ENCODE measurements at regions not wholly inside any gene's neighbourhood (a gene's known extent, or its start where the extent isn't known, plus 50 kb on each side); places are given as distances from the start of the nearest gene placed in this dataset.

DNA sequence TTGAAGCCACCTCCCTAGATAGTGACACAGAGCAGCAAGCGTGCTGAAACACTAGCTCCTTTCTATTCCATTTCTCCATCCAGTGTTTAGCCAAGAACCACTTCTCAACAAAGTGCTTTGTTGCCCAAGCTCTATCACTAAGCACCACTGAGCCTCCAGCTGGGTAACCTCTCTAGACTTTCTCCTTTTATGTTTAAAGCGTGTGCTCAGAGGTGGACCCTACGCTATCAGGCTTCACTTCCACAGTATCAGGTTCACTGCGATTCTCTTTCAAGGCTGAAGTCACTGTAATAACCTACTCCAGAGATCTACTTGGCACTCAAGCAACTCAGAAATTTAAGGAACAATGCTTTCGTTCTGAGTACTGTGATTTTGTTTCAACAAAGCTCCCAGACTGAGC lies 197.9 kb downstream of the LNPK start:
- TF ChIP-seq, protein P1, sequence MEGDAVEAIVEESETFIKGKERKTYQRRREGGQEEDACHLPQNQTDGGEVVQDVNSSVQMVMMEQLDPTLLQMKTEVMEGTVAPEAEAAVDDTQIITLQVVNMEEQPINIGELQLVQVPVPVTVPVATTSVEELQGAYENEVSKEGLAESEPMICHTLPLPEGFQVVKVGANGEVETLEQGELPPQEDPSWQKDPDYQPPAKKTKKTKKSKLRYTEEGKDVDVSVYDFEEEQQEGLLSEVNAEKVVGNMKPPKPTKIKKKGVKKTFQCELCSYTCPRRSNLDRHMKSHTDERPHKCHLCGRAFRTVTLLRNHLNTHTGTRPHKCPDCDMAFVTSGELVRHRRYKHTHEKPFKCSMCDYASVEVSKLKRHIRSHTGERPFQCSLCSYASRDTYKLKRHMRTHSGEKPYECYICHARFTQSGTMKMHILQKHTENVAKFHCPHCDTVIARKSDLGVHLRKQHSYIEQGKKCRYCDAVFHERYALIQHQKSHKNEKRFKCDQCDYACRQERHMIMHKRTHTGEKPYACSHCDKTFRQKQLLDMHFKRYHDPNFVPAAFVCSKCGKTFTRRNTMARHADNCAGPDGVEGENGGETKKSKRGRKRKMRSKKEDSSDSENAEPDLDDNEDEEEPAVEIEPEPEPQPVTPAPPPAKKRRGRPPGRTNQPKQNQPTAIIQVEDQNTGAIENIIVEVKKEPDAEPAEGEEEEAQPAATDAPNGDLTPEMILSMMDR (IDR thresholded peaks at IDR 0.05; ENCODE audit: low read depth, low read length, missing input control), result no peak
- no peak for TF ChIP-seq SP1 (IDR thresholded peaks at IDR 0.05)
- TF ChIP-seq GABPA (IDR thresholded peaks at IDR 0.05 in 1 of 2, conservative IDR thresholded peaks at IDR 0.05 in 1 of 2), result no peak
